T-helper 2 cell treated with Interferon-gamma antibody and Interleukin-4, amounts not matched to agents 100 ng/mL and 5 ng/mL, for 36 hours (primary cell): ENCODE measurements at regions not wholly inside any gene's neighbourhood (a gene's known extent, or its start where the extent isn't known, plus 50 kb on each side); places are given as distances from the start of the nearest gene placed in this dataset.
"Not testable (repeated sequence)": the region's sequence is repeated elsewhere in the genome, so short reads cannot be mapped to it uniquely, and the experiment has no call there.

Source experiments
- intact Hi-C: fragments of 100-400 bp; cut with micrococcal nuclease; formaldehyde crosslinking; loops from one replicate; pipeline ENCODE4 v1.15.1; 2023

DNA sequence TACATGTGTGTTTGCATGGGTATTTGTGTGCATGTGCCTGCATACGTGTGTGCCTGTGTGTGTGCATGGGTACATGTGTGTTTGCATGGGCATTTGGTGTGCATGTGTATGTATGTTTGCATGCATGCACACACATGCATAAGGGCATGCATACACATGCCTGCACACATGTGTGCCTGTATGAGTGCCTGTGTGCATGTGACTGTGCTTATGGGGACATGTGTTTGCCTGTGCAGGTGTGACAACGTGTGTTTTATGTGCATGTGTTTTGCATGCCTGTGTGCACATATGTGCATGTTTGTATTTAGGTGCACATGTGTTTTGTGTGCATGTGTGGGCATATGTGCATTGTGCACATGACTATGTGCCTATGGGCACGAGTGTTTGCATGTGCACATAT is 165.7 kb downstream of the ERMARD start:
- intact Hi-C loops = no loop called here

DNA sequence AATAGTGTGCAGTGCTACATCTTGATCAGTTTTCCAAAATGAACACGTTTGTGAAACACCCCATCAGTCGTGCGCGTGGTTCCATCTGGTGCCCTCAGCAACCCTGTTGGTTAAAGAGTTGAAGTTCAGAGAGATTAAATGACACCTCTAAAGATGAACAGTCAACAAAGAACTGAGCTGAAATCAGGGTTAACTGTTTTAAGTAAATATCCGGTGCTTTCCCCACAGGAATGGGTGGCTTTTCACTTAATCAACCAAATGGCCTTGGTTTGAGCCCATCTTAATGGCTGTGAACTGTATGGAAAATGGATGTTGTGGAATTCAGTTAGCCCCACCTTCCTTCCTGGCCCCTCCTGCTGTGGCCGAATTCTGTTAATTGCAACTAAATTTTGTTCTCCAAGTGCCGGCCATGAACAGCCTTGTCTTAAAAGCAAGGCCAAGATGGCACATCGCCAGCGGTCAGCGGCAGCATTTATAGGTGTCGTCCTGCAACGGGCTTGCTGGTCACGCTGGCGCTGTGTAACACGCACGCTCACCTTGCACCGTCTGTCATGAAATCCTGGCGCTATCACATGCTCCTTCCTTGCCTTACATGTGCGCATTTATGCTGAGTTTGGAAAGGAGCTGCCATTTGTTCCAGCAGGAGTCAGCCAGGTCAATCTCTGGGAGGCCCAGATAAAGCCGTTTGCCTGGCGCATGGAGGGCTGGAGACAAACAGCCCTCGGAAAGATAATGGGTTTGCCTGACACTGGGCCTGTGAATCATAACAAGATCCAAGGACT is 164.5 kb downstream of the ERMARD start:
- intact Hi-C loops = no loop called here

DNA sequence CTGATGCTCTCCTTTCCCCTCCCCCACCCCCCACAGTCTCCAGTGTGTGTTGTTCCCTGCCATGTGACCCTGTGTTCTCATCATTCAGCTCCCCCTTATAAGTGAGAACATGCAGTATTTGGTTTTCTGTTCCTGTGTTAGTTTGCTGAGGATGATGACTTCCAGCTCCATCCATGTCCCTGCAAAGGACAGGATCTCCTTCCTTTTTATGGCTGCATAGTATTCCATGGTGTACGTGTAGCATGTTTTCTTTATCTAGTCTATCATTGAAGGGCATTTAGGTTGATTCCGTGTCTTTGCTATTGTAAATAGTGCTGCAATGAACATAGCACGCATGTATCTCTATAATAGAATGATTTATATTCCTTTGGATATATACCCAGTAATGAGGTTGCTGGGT is 162.3 kb downstream of the ERMARD start:
- intact Hi-C loops = not testable (repeated sequence)

DNA sequence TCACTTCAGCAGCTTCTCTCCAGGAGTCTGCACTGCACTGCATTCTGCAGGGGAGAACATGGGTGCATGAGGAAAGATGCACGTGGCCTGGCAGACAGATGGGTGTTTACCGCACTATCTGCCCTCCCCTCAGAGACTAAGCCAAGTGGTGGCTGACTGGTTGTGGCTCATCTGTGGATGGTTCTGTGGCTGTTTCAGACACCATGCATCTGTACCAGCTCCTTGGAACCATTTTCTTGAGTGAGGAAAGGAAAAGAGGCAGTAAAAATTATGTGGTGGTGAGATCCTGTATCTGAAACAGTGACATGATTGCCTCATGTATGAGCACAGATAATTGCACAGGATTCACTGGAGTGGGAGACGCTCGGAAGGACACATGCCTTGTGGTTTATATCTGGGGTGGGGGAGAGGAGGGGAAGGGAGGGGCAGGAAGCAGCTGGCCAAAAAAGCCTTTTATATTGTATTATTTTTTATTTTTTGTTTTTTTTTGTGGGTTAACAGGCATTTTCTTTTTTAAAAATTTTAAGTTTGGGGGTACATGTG is 161.7 kb downstream of the ERMARD start:
- intact Hi-C loops = no loop called here

DNA sequence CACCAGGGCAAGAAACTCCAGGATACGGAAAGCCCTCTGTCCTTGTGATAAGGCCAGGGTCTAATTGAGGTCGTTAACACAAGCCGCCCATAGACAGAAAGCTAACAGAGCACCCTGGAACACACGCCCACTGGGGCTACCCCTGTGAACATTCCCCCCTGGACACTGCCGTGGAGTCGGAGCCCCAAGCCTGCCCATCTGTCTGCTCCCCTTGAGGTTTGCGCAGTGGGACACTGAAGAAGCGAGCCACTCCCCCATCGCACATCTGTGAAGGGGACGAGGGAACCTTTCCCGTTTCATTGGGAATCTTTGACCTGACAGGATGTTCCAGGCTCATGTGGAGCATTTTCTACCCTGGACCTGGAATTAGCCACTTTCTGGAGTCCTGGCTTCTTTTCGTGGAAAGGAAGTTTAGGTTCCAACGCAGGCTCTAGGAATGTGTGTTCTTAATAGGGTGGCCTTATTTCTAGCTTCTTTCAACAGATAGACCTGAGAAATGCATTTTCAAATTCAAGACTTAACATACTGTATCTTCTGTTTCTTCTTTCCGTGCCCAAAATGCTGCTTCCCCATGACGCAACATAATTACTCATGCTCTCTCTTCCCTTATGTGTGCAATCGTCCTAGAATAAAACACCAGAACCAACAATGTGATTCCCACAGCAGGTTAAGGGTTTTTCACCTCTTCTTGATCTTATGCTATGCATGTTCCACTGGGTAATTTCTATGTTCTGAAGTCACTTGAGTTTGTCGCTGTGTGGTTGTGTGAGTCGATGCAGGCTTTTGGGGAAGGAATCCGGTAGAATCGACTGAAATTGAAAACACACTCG is 161.1 kb downstream of the ERMARD start:
- intact Hi-C loops = no loop called here

DNA sequence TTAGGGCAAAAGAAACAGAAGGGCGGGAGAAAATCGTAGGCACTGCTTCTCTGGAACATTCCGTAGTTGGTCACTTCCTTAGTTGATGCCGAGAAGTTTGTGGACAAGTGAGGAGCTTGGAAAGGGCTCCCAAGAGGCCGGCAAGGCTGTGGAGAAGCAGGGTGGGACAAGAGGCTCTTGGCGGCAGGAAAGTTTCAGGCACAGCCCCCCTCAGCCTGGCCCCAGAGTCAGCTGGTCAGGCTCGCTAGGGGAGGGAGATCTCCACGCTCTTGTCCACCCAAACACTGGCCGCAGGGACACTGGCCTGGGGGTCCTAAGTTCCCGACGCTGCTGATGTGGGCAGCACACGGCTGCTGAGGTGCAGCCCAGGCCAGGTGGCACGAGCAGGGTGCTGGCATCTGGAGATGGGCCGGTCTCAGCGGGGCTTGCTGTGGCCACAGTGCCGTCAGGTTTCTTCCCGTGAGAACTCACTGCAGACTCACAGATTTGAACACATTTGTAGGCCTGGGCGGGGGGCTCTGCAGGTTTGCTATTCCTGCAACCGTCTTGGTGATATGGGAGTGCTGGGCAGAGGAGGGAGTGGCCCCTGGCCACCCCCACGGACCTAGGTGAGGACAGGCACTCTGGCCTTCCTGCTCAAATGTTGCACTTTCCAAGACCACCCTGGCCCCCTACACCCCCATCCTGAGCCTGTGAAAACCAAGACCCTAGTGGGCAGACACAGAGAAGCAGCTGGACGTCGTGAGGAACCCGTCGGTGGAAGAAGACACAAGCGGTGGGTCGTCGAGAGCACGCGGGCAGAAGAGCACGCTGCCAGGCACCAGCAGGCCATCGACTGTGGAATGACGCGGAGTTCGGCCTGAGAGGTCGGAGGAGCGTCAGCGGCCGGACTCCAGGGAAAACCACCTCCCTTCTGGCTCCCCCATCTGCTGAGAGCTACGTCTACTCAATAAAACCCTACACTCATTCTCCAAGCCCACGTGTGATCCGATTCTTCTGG is 160.1 kb downstream of the ERMARD start:
- intact Hi-C loops = no loop called here

DNA sequence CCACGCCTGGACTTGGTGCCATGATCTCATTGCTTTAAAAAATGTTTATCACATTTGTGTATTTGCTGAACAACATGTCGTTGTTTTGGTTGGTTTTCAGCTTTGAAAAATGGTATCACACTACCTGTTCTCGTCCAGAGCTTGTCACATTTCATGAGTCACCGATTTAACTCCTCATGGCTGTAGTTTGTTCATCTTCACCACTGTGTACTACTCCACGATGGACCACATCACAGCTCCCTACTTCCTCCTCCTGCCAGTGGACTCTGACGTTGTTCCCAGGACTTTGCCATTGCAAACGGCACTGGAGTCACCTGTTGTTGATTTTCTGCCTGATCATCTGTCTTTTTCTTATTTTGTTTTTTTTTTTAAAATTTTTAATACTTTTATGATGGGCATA is 157.7 kb downstream of the ERMARD start:
- intact Hi-C loops = no loop called here

DNA sequence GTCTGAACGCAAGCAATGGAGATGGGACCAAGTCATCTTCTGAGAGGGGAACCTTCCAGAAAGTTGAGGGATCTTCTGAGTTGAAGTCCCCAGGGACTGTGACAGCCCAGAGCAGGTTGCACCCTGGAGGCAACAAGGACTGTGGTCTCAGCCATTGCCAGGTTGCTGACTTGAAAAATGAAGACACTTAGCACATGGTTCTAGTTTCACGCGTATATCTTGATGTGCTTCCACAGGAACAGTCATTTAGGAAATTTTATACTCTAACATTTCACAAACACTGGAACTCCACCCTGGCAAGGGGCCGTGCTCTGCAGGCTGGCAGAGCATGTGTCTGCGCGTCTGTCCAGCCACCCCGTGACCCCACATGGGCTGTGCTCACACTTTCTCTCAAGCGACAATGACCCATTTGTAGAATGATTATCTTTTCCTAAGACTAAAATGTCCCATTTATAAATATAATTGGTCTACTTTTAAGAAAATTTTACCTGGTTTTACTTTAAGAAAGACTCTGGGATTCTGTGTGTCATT is 157.0 kb downstream of the ERMARD start:
- intact Hi-C loops = no loop called here

DNA sequence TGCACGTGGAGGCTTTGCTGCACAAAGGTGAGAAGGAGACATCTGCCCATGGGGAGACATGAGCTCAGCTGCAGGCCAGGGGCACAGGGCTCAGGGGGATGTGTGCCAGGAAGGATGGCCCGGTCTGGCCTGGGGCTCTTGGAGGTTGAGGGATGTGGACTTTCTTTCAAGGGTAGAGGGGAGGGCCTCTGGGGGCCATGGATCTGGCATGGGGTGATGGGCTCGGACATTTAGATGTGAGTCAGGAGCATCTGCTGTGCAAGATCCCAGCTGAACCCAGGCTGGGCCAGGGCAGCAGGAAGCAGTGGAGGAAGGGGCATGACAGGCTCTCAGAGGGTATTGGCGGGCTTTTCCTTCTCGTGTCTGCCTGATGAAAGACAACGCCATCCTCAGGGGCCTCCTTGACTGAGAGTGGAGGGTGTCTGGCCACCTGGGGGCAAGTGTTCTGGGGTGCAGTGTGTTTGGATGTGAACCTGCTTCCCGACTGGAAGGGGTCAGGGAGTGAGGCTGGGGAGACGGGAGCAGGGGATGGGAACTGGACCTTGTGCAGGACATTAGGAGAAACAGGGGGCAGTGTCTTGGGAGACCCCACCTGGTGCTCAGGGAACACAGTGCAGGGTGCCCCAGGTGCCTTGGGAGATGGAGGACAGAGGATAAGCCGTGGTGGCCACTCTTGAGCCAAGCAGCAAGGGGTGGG is 156.1 kb downstream of the ERMARD start:
- intact Hi-C loops = no loop called here

DNA sequence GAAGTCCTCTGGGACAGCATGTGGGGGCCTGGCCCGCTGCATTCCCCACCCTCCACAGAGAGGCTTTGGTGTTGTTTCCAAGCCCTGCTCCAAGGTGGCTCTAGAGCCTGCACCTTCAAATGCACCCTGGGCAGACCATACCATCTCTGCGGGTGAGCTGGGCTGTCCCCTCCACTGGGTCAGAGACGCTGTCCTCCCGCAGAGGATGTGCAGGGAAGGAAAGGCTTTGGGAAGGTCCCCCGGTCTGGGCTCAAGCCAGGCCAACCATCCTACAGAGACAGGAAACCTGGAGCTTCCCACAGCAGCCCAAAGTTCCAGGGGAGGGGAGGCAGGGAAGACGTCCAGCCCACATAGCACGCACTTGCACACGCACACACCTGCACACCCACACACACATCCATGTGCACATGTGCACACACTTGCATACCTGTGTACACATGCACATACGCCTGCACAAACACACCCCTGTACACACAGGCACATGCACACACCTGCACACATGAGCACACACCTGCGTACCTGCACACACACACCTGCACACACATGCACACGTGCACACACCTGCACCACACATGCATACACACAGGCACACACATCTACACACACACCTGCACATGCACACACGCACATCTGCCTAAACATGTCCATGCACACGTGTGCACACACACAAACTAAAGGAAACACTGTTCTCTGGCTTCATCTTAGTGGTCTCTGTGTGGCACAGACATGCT is 155.4 kb downstream of the ERMARD start:
- intact Hi-C loops = no loop called here

DNA sequence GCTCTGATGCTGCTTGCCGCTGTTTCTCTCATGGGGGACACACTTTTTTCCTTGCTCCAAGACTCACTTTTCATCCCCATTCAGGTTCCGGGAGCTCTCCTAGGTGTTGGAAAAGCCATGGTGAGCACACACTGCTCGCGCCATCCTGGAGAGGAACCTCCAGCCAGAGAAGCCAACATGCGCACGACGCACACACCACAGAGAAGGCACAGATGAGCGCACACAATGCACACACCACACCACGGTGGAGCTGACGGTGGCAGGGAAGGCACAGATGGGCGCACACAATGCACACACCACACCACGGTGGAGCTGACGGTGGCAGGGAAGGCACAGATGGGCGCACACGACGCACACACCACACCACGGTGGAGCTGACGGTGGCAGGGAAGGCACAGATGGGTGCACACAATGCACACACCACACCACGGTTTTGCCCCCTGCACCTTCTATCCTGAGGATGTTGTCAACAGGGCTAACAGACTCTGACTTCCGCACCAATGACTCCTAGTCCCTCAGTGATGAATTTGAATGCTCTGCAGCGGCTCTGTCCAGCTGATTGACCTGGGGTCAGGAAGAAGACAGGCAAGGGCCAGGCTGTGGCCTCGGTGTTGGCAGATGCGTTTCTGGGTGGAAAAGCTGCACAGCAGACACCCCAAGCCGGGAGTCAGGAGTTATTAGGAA is 154.7 kb downstream of the ERMARD start:
- intact Hi-C loops = no loop called here

DNA sequence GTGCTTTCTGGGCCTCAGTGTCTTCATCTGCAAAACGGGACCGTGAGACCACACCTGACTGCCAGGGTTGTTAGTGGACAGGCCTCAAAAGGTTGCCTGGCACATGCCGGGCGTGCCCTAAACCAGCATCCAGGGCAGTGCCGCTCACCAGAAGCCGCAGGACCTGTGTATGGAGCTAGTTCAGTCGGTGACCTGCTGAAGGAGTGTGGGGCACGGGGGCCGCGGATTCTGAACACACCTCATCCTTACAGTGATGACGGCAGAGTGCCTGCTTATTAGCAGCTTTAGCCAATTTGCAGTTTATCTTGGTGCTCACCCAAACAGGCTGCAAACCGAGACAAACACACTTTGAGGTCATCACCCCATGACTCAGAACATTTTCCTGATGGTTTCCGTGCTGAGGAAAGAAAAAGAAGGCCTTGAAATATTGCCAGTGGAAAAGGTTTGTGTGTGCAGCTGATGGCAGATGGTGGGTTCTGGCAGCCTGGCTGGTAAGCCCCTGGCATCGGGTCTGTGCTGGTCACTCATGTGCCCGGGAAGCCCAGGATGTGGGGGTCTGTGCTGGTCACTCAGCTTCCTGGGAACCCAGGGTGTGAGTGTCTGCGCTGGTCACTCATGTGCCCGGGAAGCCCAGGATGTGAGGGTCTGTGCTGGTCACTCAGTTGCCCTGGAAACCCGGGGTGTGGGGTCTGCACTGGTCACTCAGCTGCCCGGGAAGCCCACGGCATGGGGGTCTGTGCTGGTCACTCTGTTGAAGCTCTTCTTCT is 153.8 kb downstream of the ERMARD start:
- intact Hi-C loops = no loop called here

DNA sequence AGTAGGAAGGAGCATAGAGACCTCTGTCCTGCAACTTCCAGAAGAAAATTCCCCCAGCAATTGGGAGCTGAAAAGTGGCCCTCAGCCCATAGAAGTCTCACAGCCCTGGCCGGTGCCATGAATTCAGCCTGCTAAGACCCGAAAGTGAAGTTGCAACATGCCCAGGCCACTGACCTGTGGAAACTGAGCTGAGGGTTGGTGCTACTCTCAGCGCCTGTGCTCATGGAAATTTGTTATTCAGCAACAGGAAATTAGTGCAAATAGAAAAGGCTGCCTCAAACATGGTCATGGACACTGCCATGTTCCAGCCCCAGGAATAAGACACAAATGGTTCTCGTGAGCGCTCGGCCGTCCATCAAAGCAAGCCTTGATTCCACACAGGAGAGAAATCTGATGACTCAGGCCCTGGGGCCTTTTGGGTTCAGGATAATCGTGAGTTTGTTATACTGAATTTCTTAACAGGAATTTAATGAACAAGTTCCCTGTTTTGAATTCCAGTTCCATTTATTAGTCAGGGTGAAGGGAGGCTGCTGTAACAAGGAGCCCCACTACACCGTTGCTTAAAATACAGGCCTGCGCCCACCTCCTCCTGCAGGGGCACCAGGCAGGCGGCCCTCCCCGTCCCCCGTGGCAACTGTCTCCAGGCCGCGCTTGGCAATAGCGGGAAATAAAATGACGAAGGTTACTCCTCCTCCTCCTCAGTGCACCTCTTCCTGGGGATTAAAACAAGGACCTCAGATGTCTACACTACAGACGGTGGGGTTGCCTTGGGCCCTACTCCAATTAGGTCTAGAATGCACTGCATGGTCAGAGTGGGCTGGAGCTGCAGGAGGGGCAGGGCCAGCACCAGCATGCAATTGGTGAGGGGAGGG is 152.9 kb downstream of the ERMARD start:
- intact Hi-C loops = no loop called here

DNA sequence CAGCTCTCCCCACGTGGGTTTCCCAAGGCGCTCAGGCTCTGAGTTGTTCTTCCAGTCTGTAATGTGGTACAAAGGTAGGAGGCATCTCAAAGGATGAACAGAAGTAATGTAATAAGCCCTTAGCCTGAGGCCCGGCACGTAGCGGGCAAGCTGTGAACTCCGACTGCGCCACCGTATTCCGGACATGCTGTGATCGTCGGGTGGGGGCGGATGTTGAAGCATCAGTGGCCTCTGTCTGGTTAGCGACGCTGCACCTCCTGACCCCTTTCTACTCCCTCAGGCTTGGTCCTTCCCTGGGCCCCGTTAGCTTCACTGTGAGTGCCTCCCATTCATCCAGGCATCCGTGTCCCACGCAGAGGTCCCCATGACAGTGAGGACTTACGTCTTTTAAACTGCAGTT is 151.7 kb downstream of the ERMARD start:
- intact Hi-C loops = no loop called here

DNA sequence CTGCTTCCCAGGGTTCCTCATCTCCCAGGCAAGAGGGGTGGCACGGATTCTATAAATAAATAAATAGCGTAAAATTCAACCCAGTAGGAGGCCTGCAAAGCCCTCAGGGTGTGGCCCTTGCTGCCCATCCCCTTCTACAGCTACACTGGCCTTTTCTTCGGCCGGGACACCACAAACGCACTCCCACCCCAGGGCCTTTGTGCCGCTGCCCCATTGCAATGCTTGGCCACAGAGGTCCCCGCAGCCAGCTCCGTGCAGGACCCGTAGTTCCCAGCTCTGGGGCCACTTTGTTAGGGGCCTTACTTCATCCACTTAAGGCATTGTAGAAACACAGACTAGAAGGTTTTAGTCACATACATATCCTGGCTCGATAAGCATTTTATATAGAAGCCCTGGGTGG is 151.2 kb downstream of the ERMARD start:
- intact Hi-C loops = no loop called here

DNA sequence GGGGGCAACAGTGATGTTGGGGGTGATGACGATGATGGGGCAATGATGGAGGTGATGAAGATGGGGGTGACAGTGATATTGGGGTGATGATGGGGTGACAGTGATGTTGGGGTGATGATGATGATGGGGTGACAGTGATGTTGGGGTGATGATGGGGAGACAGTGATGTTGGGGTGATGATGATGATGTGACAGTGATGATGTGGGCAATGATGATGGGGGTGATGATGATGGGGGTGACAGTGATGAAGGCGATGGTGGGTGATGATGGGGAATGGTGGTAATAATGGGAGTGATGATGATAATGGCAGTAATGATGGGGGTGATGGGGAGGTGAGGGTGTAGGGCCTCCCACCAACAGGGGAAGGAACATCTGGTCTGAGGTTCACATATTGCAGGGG is 150.6 kb downstream of the ERMARD start:
- intact Hi-C loops = no loop called here

DNA sequence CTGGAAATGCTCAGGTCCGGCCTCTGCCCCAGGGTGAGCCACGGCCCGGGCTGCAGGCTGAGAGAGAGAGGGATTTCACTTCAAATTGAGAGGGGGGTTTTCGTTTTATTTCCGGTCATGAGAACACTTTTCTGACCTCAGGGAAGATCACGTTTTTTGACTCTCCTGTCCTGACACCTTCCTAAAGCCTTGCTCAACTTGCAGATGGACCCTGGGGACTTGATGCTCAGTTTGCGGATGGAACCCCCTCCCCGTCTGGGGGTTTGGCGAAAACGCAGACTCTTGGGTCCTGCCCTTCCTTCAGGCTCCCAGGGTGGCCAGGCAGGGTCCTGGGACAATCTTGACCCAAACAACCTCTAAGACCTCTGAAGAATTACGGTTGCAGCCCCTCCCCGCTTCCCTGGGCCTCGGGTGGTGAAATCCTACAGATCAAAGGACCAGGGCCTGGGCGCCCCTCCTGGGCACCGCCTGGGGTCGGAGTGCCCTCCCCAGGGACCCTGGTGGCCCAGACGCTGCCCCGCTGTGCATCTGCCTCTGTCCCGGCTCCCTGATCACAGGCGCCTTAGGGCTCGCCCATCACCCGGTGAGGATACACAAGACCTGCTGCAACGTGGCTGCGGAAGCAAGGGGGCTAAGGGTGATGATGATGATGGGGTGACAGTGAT is 148.2 kb downstream of the ERMARD start:
- intact Hi-C loops = no loop called here
